ENCODE measurements at regions not wholly inside any gene's neighbourhood (a gene's known extent, or its start where the extent isn't known, plus 50 kb on each side); places are given as distances from the start of the nearest gene placed in this dataset.

GRCh38 chr15:47568030-47568429 lies 149.3 kb upstream of the SEMA6D start:
- no peak for TF ChIP-seq CTCF (IDR thresholded peaks at IDR 0.05; ENCODE audit: unreplicated experiment)
- Mint-ChIP-seq H3K27ac (ENCODE audit: unreplicated experiment) (no peak overlapping the region), H3K4me3 (ENCODE audit: unreplicated experiment) (no peak overlapping the region)

GRCh38 chr15:47570044-47570443 lies 147.3 kb upstream of the SEMA6D start:
- no peaks in the 10 kb centered on the region for H3K27me3 Mint-ChIP-seq (ENCODE audit: unreplicated experiment)
- no peak overlapping the region for H3K27ac Mint-ChIP-seq (ENCODE audit: unreplicated experiment)
- no peaks in the 10 kb centered on the region for H3K36me3 Mint-ChIP-seq (ENCODE audit: low read depth, unreplicated experiment)
- H3K9me3 Mint-ChIP-seq (ENCODE audit: unreplicated experiment) = no peaks in the 10 kb centered on the region
- no peak overlapping the region for H3K4me3 Mint-ChIP-seq (ENCODE audit: unreplicated experiment)
- no peak for DNase-seq (ENCODE audit: low spot score)
- H3K4me1 Mint-ChIP-seq (ENCODE audit: unreplicated experiment) = no peaks in the 10 kb centered on the region
- no peak for TF ChIP-seq CTCF (IDR thresholded peaks at IDR 0.05; ENCODE audit: unreplicated experiment)

More at GRCh38 chr15:47568030-47568429, 149.3 kb upstream of the SEMA6D start:
- Mint-ChIP-seq H3K36me3 (ENCODE audit: low read depth, unreplicated experiment) (peaks cover 4% of the 10 kb centered on the region), H3K9me3 (ENCODE audit: unreplicated experiment) (no peaks in the 10 kb centered on the region), H3K4me1 (ENCODE audit: unreplicated experiment) (no peaks in the 10 kb centered on the region), H3K27me3 (ENCODE audit: unreplicated experiment) (no peaks in the 10 kb centered on the region)
- no peak for DNase-seq (ENCODE audit: low spot score)

GRCh38 chr15:47570451-47570850 lies 146.9 kb upstream of the SEMA6D start:
- no peak for DNase-seq (ENCODE audit: low spot score)
- no peak overlapping the region for H3K27ac Mint-ChIP-seq (ENCODE audit: unreplicated experiment)
- no peaks in the 10 kb centered on the region for H3K4me1 Mint-ChIP-seq (ENCODE audit: unreplicated experiment)
- no peaks in the 10 kb centered on the region for H3K36me3 Mint-ChIP-seq (ENCODE audit: low read depth, unreplicated experiment)
- TF ChIP-seq CTCF (IDR thresholded peaks at IDR 0.05; ENCODE audit: unreplicated experiment) = no peak
- H3K4me3 Mint-ChIP-seq (ENCODE audit: unreplicated experiment) = no peak overlapping the region
- H3K9me3 Mint-ChIP-seq (ENCODE audit: unreplicated experiment) = no peaks in the 10 kb centered on the region
- no peaks in the 10 kb centered on the region for H3K27me3 Mint-ChIP-seq (ENCODE audit: unreplicated experiment)

GRCh38 chr15:47570881-47571640 lies 146.2 kb upstream of the SEMA6D start:
- no peak overlapping the region for H3K4me3 Mint-ChIP-seq (ENCODE audit: unreplicated experiment)
- H3K9me3 Mint-ChIP-seq (ENCODE audit: unreplicated experiment) = no peaks in the 10 kb centered on the region
- no peaks in the 10 kb centered on the region for H3K27me3 Mint-ChIP-seq (ENCODE audit: unreplicated experiment)
- no peaks in the 10 kb centered on the region for H3K4me1 Mint-ChIP-seq (ENCODE audit: unreplicated experiment)
- H3K36me3 Mint-ChIP-seq (ENCODE audit: low read depth, unreplicated experiment) = no peaks in the 10 kb centered on the region
- no peak overlapping the region for H3K27ac Mint-ChIP-seq (ENCODE audit: unreplicated experiment)
- TF ChIP-seq CTCF (IDR thresholded peaks at IDR 0.05; ENCODE audit: unreplicated experiment) = no peak
- no peak for DNase-seq (ENCODE audit: low spot score)

GRCh38 chr15:47573673-47574072 lies 143.6 kb upstream of the SEMA6D start:
- Mint-ChIP-seq H3K4me1 (ENCODE audit: unreplicated experiment) (no peaks in the 10 kb centered on the region), H3K4me3 (ENCODE audit: unreplicated experiment) (no peak overlapping the region), H3K27ac (ENCODE audit: unreplicated experiment) (no peak overlapping the region), H3K9me3 (ENCODE audit: unreplicated experiment) (no peaks in the 10 kb centered on the region), H3K27me3 (ENCODE audit: unreplicated experiment) (no peaks in the 10 kb centered on the region), H3K36me3 (ENCODE audit: low read depth, unreplicated experiment) (no peaks in the 10 kb centered on the region)
- no peak for TF ChIP-seq CTCF (IDR thresholded peaks at IDR 0.05; ENCODE audit: unreplicated experiment)
- no peak for DNase-seq (ENCODE audit: low spot score)

All from endothelial cell (in vitro differentiated cells).